GM23338 (cell line): ENCODE measurements at regions not wholly inside any gene's neighbourhood (a gene's known extent, or its start where the extent isn't known, plus 50 kb on each side); places are given as distances from the start of the nearest gene placed in this dataset.

ENCODE experiments used
- CREB1 ChIP-seq: fragments of 250-450 bp; sonication (Bioruptor Pico); IDR thresholded peaks from 2 replicates; pipeline ENCODE4 v1.5.0; 2020; ENCODE audit warnings: low read depth, mild to moderate bottlenecking, moderate library complexity
- EZH2 ChIP-seq: fragments of 200-600 bp; sonication (generic); IDR thresholded peaks from one replicate; pipeline ENCODE4 v1.8.0; 2017; ENCODE audit warnings: antibody characterized with exemption, mild to moderate bottlenecking, low read depth; ENCODE audit not compliant: unreplicated experiment
- EZH2phosphoT487 ChIP-seq: fragments of 200-600 bp; sonication (generic); IDR thresholded peaks from one replicate; pipeline ENCODE4 v1.8.1; 2018; ENCODE audit warnings: antibody characterized with exemption; ENCODE audit not compliant: unreplicated experiment
- JUNB ChIP-seq: IDR thresholded peaks from one replicate; pipeline ENCODE4 v1.6.1; 2016; ENCODE audit warnings: antibody characterized with exemption; ENCODE audit not compliant: unreplicated experiment
- POLR2AphosphoS5 ChIP-seq: IDR thresholded peaks from 2 replicates; pipeline ENCODE4 v1.6.1; 2016; ENCODE audit warnings: antibody characterized with exemption, low read depth
- ZNF114 ChIP-seq: fragments of 250-450 bp; sonication (Bioruptor Pico); IDR thresholded peaks from 2 replicates; pipeline ENCODE4 v1.5.0; 2020; ENCODE audit warnings: mild to moderate bottlenecking, moderate library complexity
- ZNF331 ChIP-seq: fragments of 250-450 bp; sonication (Bioruptor Pico); IDR thresholded peaks from 2 replicates; pipeline ENCODE4 v1.5.0; 2020; ENCODE audit warnings: low read depth, mild to moderate bottlenecking, moderate library complexity
- TF ChIP-seq, protein P1 (sequence below), 2 experiments: fragments of 200-600 bp in 1 of 2; sonication (generic) in 1 of 2; conservative IDR thresholded peaks; 2 replicates each; pipeline versions ENCODE4 v1.5.1 to v1.6.1; 2016 to 2017; ENCODE audit warnings: antibody characterized with exemption in 2 of 2, low read depth in 2 of 2, mild to moderate bottlenecking in 2 of 2, moderate library complexity in 1 of 2
- TF ChIP-seq, protein P2 (sequence below): IDR thresholded peaks from one replicate; pipeline ENCODE4 v1.6.1; 2018; ENCODE audit warnings: antibody characterized with exemption; ENCODE audit not compliant: unreplicated experiment
- TF ChIP-seq, protein P3 (sequence below): IDR thresholded peaks from 2 replicates; pipeline ENCODE4 v1.6.1; 2016; ENCODE audit warnings: antibody characterized with exemption
- TF ChIP-seq, protein P4 (sequence below): fragments of 250-450 bp; sonication (Bioruptor Pico); IDR thresholded peaks from 2 replicates; pipeline ENCODE4 v1.5.0; 2020; ENCODE audit warnings: mild to moderate bottlenecking, moderate library complexity

DNA sequence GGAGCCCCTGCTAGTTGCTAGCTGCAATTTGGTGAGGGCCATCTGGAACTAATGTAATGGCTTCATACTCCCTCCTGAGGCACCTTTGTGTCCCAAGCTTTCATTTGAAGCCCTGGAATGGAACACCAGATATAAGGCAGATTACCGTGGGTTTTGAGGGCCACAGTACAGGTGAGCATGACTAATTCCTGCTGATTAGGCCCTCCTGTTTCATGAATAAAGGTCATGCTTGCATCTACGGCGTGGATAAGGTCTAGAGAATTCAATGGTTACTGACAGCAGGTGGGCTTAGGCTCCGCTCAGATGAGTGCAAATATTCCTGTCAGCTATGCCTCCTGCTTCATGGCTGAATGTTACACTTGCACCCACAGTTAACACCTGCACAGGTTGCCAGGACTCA is 495.4 kb downstream of the NAP1L3 start:
- TF ChIP-seq, protein P1, sequence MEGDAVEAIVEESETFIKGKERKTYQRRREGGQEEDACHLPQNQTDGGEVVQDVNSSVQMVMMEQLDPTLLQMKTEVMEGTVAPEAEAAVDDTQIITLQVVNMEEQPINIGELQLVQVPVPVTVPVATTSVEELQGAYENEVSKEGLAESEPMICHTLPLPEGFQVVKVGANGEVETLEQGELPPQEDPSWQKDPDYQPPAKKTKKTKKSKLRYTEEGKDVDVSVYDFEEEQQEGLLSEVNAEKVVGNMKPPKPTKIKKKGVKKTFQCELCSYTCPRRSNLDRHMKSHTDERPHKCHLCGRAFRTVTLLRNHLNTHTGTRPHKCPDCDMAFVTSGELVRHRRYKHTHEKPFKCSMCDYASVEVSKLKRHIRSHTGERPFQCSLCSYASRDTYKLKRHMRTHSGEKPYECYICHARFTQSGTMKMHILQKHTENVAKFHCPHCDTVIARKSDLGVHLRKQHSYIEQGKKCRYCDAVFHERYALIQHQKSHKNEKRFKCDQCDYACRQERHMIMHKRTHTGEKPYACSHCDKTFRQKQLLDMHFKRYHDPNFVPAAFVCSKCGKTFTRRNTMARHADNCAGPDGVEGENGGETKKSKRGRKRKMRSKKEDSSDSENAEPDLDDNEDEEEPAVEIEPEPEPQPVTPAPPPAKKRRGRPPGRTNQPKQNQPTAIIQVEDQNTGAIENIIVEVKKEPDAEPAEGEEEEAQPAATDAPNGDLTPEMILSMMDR (conservative IDR thresholded peaks at IDR 0.05; ENCODE audit: low read depth in 2 of 2) = no peak
- TF ChIP-seq EZH2 (no peak), ZNF331 (CRISPR knock-in tag) (no peak), POLR2AphosphoS5 (no peak), EZH2phosphoT487 (no peak), CREB1 (CRISPR knock-in tag) (no peak), JUNB (no peak), ZNF114 (CRISPR knock-in tag) (no peak)
- TF ChIP-seq, protein P2, sequence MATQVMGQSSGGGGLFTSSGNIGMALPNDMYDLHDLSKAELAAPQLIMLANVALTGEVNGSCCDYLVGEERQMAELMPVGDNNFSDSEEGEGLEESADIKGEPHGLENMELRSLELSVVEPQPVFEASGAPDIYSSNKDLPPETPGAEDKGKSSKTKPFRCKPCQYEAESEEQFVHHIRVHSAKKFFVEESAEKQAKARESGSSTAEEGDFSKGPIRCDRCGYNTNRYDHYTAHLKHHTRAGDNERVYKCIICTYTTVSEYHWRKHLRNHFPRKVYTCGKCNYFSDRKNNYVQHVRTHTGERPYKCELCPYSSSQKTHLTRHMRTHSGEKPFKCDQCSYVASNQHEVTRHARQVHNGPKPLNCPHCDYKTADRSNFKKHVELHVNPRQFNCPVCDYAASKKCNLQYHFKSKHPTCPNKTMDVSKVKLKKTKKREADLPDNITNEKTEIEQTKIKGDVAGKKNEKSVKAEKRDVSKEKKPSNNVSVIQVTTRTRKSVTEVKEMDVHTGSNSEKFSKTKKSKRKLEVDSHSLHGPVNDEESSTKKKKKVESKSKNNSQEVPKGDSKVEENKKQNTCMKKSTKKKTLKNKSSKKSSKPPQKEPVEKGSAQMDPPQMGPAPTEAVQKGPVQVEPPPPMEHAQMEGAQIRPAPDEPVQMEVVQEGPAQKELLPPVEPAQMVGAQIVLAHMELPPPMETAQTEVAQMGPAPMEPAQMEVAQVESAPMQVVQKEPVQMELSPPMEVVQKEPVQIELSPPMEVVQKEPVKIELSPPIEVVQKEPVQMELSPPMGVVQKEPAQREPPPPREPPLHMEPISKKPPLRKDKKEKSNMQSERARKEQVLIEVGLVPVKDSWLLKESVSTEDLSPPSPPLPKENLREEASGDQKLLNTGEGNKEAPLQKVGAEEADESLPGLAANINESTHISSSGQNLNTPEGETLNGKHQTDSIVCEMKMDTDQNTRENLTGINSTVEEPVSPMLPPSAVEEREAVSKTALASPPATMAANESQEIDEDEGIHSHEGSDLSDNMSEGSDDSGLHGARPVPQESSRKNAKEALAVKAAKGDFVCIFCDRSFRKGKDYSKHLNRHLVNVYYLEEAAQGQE = no peak
- TF ChIP-seq, protein P3, sequence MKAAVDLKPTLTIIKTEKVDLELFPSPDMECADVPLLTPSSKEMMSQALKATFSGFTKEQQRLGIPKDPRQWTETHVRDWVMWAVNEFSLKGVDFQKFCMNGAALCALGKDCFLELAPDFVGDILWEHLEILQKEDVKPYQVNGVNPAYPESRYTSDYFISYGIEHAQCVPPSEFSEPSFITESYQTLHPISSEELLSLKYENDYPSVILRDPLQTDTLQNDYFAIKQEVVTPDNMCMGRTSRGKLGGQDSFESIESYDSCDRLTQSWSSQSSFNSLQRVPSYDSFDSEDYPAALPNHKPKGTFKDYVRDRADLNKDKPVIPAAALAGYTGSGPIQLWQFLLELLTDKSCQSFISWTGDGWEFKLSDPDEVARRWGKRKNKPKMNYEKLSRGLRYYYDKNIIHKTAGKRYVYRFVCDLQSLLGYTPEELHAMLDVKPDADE = no peak
- TF ChIP-seq, protein P4, sequence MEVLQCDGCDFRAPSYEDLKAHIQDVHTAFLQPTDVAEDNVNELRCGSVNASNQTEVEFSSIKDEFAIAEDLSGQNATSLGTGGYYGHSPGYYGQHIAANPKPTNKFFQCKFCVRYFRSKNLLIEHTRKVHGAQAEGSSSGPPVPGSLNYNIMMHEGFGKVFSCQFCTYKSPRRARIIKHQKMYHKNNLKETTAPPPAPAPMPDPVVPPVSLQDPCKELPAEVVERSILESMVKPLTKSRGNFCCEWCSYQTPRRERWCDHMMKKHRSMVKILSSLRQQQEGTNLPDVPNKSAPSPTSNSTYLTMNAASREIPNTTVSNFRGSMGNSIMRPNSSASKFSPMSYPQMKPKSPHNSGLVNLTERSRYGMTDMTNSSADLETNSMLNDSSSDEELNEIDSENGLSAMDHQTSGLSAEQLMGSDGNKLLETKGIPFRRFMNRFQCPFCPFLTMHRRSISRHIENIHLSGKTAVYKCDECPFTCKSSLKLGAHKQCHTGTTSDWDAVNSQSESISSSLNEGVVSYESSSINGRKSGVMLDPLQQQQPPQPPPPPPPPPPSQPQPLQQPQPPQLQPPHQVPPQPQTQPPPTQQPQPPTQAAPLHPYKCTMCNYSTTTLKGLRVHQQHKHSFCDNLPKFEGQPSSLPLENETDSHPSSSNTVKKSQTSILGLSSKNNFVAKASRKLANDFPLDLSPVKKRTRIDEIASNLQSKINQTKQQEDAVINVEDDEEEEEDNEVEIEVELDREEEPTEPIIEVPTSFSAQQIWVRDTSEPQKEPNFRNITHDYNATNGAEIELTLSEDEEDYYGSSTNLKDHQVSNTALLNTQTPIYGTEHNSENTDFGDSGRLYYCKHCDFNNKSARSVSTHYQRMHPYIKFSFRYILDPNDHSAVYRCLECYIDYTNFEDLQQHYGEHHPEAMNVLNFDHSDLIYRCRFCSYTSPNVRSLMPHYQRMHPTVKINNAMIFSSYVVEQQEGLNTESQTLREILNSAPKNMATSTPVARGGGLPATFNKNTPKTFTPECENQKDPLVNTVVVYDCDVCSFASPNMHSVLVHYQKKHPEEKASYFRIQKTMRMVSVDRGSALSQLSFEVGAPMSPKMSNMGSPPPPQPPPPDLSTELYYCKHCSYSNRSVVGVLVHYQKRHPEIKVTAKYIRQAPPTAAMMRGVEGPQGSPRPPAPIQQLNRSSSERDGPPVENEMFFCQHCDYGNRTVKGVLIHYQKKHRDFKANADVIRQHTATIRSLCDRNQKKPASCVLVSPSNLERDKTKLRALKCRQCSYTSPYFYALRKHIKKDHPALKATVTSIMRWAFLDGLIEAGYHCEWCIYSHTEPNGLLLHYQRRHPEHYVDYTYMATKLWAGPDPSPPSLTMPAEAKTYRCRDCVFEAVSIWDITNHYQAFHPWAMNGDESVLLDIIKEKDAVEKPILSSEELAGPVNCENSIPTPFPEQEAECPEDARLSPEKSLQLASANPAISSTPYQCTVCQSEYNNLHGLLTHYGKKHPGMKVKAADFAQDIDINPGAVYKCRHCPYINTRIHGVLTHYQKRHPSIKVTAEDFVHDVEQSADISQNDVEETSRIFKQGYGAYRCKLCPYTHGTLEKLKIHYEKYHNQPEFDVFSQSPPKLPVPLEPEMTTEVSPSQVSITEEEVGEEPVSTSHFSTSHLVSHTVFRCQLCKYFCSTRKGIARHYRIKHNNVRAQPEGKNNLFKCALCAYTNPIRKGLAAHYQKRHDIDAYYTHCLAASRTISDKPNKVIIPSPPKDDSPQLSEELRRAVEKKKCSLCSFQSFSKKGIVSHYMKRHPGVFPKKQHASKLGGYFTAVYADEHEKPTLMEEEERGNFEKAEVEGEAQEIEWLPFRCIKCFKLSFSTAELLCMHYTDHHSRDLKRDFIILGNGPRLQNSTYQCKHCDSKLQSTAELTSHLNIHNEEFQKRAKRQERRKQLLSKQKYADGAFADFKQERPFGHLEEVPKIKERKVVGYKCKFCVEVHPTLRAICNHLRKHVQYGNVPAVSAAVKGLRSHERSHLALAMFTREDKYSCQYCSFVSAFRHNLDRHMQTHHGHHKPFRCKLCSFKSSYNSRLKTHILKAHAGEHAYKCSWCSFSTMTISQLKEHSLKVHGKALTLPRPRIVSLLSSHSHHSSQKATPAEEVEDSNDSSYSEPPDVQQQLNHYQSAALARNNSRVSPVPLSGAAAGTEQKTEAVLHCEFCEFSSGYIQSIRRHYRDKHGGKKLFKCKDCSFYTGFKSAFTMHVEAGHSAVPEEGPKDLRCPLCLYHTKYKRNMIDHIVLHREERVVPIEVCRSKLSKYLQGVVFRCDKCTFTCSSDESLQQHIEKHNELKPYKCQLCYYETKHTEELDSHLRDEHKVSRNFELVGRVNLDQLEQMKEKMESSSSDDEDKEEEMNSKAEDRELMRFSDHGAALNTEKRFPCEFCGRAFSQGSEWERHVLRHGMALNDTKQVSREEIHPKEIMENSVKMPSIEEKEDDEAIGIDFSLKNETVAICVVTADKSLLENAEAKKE (CRISPR knock-in tag) = no peak
